ENCODE measurements at regions not wholly inside any gene's neighbourhood (a gene's known extent, or its start where the extent isn't known, plus 50 kb on each side); places are given as distances from the start of the nearest gene placed in this dataset.

- TF ChIP-seq, protein P1, sequence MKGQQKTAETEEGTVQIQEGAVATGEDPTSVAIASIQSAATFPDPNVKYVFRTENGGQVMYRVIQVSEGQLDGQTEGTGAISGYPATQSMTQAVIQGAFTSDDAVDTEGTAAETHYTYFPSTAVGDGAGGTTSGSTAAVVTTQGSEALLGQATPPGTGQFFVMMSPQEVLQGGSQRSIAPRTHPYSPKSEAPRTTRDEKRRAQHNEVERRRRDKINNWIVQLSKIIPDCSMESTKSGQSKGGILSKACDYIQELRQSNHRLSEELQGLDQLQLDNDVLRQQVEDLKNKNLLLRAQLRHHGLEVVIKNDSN (IDR thresholded peaks at IDR 0.05): no peak
- no peak for TF ChIP-seq EP300 (IDR thresholded peaks at IDR 0.05; ENCODE audit: borderline replicate concordance)
Measured at GRCh38 chr3:174424656-174425055, 434.5 kb upstream of the NAALADL2 start.

DNA sequence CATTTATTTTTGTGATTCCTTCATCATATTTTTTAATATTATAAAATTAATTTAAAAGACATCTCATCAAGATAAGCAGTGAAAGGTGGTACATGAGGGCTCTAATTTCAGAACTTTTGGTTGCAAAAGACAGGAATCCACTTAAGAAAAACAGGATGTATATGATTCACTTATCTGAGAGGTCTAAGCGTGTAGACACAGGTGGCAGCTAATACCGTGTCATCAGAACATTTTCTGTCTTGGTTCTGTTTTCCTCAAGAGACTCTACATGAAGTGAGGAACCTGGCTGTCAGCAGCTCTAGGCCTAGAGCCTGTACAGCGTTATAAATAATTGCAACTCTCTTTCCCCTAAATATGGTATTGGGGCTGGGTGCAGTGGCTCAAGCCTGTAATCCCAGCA, 433.7 kb upstream of the NAALADL2 start:
- TF ChIP-seq FOXM1 (IDR thresholded peaks at IDR 0.05; ENCODE audit: borderline replicate concordance, low read depth) (no peak), CEBPB (IDR thresholded peaks at IDR 0.05) (no peak), MAX (IDR thresholded peaks at IDR 0.05) (no peak), TAF1 (IDR thresholded peaks at IDR 0.05; ENCODE audit: low read depth) (no peak), EP300 (IDR thresholded peaks at IDR 0.05; ENCODE audit: borderline replicate concordance) (no peak), EGR1 (IDR thresholded peaks at IDR 0.05) (no peak), RAD21 (IDR thresholded peaks at IDR 0.05; ENCODE audit: low read depth) (no peak), ZBTB7A (IDR thresholded peaks at IDR 0.05; ENCODE audit: low read depth) (no peak), TEAD4 (IDR thresholded peaks at IDR 0.05) (no peak), NFIC (IDR thresholded peaks at IDR 0.05) (no peak), YY1 (IDR thresholded peaks at IDR 0.05; ENCODE audit: low read depth) (no peak), TCF12 (IDR thresholded peaks at IDR 0.05; ENCODE audit: low read depth) (no peak), CREB1 (IDR thresholded peaks at IDR 0.05; ENCODE audit: low read depth) (no peak)
- TF ChIP-seq, protein P2, sequence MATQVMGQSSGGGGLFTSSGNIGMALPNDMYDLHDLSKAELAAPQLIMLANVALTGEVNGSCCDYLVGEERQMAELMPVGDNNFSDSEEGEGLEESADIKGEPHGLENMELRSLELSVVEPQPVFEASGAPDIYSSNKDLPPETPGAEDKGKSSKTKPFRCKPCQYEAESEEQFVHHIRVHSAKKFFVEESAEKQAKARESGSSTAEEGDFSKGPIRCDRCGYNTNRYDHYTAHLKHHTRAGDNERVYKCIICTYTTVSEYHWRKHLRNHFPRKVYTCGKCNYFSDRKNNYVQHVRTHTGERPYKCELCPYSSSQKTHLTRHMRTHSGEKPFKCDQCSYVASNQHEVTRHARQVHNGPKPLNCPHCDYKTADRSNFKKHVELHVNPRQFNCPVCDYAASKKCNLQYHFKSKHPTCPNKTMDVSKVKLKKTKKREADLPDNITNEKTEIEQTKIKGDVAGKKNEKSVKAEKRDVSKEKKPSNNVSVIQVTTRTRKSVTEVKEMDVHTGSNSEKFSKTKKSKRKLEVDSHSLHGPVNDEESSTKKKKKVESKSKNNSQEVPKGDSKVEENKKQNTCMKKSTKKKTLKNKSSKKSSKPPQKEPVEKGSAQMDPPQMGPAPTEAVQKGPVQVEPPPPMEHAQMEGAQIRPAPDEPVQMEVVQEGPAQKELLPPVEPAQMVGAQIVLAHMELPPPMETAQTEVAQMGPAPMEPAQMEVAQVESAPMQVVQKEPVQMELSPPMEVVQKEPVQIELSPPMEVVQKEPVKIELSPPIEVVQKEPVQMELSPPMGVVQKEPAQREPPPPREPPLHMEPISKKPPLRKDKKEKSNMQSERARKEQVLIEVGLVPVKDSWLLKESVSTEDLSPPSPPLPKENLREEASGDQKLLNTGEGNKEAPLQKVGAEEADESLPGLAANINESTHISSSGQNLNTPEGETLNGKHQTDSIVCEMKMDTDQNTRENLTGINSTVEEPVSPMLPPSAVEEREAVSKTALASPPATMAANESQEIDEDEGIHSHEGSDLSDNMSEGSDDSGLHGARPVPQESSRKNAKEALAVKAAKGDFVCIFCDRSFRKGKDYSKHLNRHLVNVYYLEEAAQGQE (IDR thresholded peaks at IDR 0.05; ENCODE audit: low read depth): no peak
- TF ChIP-seq, protein P1 (IDR thresholded peaks at IDR 0.05): no peak

DNA sequence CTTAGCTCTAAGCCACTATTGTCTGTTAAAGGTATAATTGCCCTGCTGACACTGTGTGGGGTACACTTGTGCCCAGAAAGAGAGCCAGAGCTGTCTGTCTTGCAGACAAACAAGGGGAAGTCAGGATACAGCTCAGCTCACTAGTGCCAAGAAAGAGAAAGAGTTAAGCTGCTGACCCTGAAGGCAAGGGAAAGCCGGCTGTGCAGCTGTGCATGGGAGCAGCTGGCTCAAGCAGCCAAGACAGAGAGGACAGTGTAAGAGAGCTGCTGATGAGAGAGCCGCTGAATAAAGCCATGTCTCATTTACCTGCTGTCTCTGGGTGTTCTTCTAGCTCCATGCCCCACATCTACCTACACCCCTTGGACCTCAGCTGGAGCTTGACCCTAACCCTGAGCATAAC, 428.1 kb upstream of the NAALADL2 start:
- TF ChIP-seq FOXM1 (IDR thresholded peaks at IDR 0.05; ENCODE audit: borderline replicate concordance, low read depth) (no peak), EGR1 (IDR thresholded peaks at IDR 0.05) (no peak)

GRCh38 chr3:174431717-174432116, 427.4 kb upstream of the NAALADL2 start:
- TF ChIP-seq NFIC (IDR thresholded peaks at IDR 0.05) (no peak), ZBTB7A (IDR thresholded peaks at IDR 0.05; ENCODE audit: low read depth) (no peak), YY1 (IDR thresholded peaks at IDR 0.05; ENCODE audit: low read depth) (no peak)

- TF ChIP-seq FOXM1 (IDR thresholded peaks at IDR 0.05; ENCODE audit: borderline replicate concordance, low read depth) (no peak), NFIC (IDR thresholded peaks at IDR 0.05) (no peak), RAD21 (IDR thresholded peaks at IDR 0.05; ENCODE audit: low read depth) (no peak), TEAD4 (IDR thresholded peaks at IDR 0.05) (no peak), EP300 (IDR thresholded peaks at IDR 0.05; ENCODE audit: borderline replicate concordance) (no peak), MAX (IDR thresholded peaks at IDR 0.05) (no peak), TAF1 (IDR thresholded peaks at IDR 0.05; ENCODE audit: low read depth) (no peak), EGR1 (IDR thresholded peaks at IDR 0.05) (no peak), CREB1 (IDR thresholded peaks at IDR 0.05; ENCODE audit: low read depth) (no peak), CEBPB (IDR thresholded peaks at IDR 0.05) (no peak), TCF12 (IDR thresholded peaks at IDR 0.05; ENCODE audit: low read depth) (no peak), ZBTB7A (IDR thresholded peaks at IDR 0.05; ENCODE audit: low read depth) (no peak), YY1 (IDR thresholded peaks at IDR 0.05; ENCODE audit: low read depth) (no peak)
- TF ChIP-seq, protein P2 (IDR thresholded peaks at IDR 0.05; ENCODE audit: low read depth): no peak
- TF ChIP-seq, protein P1 (IDR thresholded peaks at IDR 0.05): no peak
Measured at GRCh38 chr3:174436367-174436766, 422.8 kb upstream of the NAALADL2 start.

GRCh38 chr3:174438501-174439145, 420.5 kb upstream of the NAALADL2 start:
- TF ChIP-seq EP300 (IDR thresholded peaks at IDR 0.05; ENCODE audit: borderline replicate concordance) (no peak), TEAD4 (IDR thresholded peaks at IDR 0.05) (no peak), YY1 (IDR thresholded peaks at IDR 0.05; ENCODE audit: low read depth) (no peak), MAX (IDR thresholded peaks at IDR 0.05) (no peak), CEBPB (IDR thresholded peaks at IDR 0.05) (no peak), FOXM1 (IDR thresholded peaks at IDR 0.05; ENCODE audit: borderline replicate concordance, low read depth) (no peak)
- TF ChIP-seq, protein P2 (IDR thresholded peaks at IDR 0.05; ENCODE audit: low read depth): no peak
